Nephron (organoid): ENCODE measurements at regions not wholly inside any gene's neighbourhood (a gene's known extent, or its start where the extent isn't known, plus 50 kb on each side); places are given as distances from the start of the nearest gene placed in this dataset.
"Not testable (repeated sequence)": the region's sequence is repeated elsewhere in the genome, so short reads cannot be mapped to it uniquely, and the experiment has no call there.

Source experiments
- H3K27ac Mint-ChIP-seq, 3 experiments: 2 replicates each; pipeline ENCODE4 v1.8.0; 2020; ENCODE audit warnings: mixed read lengths in 3 of 3, mild to moderate bottlenecking in 2 of 3, moderate library complexity in 1 of 3
- H3K27me3 Mint-ChIP-seq: 2 replicates; pipeline ENCODE4 v1.8.0; 2021; ENCODE audit warnings: low read depth, mild to moderate bottlenecking, moderate library complexity, mixed read lengths
- H3K36me3 Mint-ChIP-seq: 2 replicates; pipeline ENCODE4 v1.8.0; 2020; ENCODE audit warnings: low read depth, mixed read lengths
- H3K4me1 Mint-ChIP-seq: 2 replicates; pipeline ENCODE4 v1.8.0; 2020; ENCODE audit warnings: mixed read lengths
- H3K4me3 Mint-ChIP-seq, 3 experiments: 2 replicates each; pipeline ENCODE4 v1.8.0; 2020; ENCODE audit warnings: mild to moderate bottlenecking in 3 of 3, mixed read lengths in 3 of 3, moderate library complexity in 2 of 3
- H3K9me3 Mint-ChIP-seq: 2 replicates; pipeline ENCODE4 v1.8.0; 2020; ENCODE audit warnings: mixed read lengths
- TF ChIP-seq, protein P1 (sequence below), 3 experiments: fragments of 200-600 bp; sonication (generic); IDR thresholded peaks; one replicate each; pipeline ENCODE4 v1.5.0; 2021; ENCODE audit warnings: antibody characterized with exemption in 3 of 3; ENCODE audit not compliant: unreplicated experiment in 3 of 3

- H3K36me3 Mint-ChIP-seq, result no peaks in the 10 kb centered on the region
- no peaks in the 10 kb centered on the region for H3K27me3 Mint-ChIP-seq
- H3K9me3 Mint-ChIP-seq, result no peaks in the 10 kb centered on the region
- no peak overlapping the region for H3K27ac Mint-ChIP-seq
- no peaks in the 10 kb centered on the region for H3K4me1 Mint-ChIP-seq
- TF ChIP-seq, protein P1, sequence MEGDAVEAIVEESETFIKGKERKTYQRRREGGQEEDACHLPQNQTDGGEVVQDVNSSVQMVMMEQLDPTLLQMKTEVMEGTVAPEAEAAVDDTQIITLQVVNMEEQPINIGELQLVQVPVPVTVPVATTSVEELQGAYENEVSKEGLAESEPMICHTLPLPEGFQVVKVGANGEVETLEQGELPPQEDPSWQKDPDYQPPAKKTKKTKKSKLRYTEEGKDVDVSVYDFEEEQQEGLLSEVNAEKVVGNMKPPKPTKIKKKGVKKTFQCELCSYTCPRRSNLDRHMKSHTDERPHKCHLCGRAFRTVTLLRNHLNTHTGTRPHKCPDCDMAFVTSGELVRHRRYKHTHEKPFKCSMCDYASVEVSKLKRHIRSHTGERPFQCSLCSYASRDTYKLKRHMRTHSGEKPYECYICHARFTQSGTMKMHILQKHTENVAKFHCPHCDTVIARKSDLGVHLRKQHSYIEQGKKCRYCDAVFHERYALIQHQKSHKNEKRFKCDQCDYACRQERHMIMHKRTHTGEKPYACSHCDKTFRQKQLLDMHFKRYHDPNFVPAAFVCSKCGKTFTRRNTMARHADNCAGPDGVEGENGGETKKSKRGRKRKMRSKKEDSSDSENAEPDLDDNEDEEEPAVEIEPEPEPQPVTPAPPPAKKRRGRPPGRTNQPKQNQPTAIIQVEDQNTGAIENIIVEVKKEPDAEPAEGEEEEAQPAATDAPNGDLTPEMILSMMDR (IDR thresholded peaks at IDR 0.05; ENCODE audit: unreplicated experiment in 3 of 3), result no peak
- H3K4me3 Mint-ChIP-seq, result no peak overlapping the region
These were observed 1466.1 kb downstream of the SUCLG1 start for GRCh38 chr2:82992968-82993367.

DNA sequence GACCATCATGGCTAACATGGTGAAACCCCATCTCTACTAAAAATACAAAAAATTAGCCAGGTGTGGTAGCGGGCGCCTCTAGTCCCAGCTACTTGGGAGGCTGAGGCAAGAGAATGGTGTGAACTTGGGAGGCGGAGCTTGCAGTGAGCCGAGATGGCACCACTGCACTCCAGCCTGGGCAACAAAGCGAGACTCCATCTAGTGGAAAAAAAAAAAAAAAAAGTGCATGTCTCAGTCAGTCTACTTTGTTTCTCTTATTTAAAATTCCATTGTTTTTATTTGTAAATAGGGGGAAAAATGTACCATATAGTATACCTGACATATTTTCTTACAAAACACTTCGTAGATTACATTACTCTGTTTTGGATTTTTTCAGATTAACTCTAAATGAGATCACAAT, 1471.4 kb downstream of the SUCLG1 start:
- H3K27ac Mint-ChIP-seq, H3K4me1 Mint-ChIP-seq, H3K4me3 Mint-ChIP-seq, H3K9me3 Mint-ChIP-seq, H3K36me3 Mint-ChIP-seq, H3K27me3 Mint-ChIP-seq: not testable (repeated sequence)

GRCh38 chr2:82986899-82987298, 1472.2 kb downstream of the SUCLG1 start:
- TF ChIP-seq, protein P1 (IDR thresholded peaks at IDR 0.05; ENCODE audit: unreplicated experiment in 3 of 3), result no peak
- Mint-ChIP-seq H3K27ac (no peak overlapping the region), H3K4me3 (no peak overlapping the region), H3K4me1 (no peaks in the 10 kb centered on the region), H3K27me3 (no peaks in the 10 kb centered on the region), H3K9me3 (peaks cover 8% of the 10 kb centered on the region), H3K36me3 (no peaks in the 10 kb centered on the region)

GRCh38 chr2:82985572-82986197, 1473.4 kb downstream of the SUCLG1 start:
- no peaks in the 10 kb centered on the region for H3K27me3 Mint-ChIP-seq
- H3K4me3 Mint-ChIP-seq, result no peak overlapping the region
- no peaks in the 10 kb centered on the region for H3K36me3 Mint-ChIP-seq
- no peaks in the 10 kb centered on the region for H3K4me1 Mint-ChIP-seq
- H3K9me3 Mint-ChIP-seq, result peaks cover 10% of the 10 kb centered on the region
- TF ChIP-seq, protein P1 (IDR thresholded peaks at IDR 0.05; ENCODE audit: unreplicated experiment in 3 of 3), result no peak
- H3K27ac Mint-ChIP-seq, result no peak overlapping the region

DNA sequence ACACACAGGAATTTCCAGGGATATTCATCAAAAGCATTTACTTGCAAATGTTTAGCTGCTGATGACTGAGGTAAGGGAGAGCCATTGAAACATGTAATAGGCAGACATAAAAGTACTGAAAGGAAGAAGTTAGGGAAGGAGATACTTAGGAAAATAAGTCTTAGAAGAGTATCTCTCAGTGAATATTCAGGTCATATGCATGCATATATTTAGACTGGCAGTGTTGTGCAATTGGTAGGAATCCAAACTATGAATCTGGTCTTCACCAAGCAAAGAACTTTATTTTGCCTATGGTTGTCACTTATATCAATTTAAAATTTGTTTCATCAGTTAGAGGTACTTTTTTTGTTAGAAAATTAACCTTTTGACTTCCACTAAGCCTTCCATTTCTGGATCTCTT, 1490.7 kb downstream of the SUCLG1 start:
- no peaks in the 10 kb centered on the region for H3K27me3 Mint-ChIP-seq
- H3K4me1 Mint-ChIP-seq, result no peaks in the 10 kb centered on the region
- no peak overlapping the region for H3K27ac Mint-ChIP-seq
- H3K36me3 Mint-ChIP-seq, result no peaks in the 10 kb centered on the region
- H3K4me3 Mint-ChIP-seq, result no peak overlapping the region
- no peaks in the 10 kb centered on the region for H3K9me3 Mint-ChIP-seq
- TF ChIP-seq, protein P1 (IDR thresholded peaks at IDR 0.05; ENCODE audit: unreplicated experiment in 3 of 3), result no peak

DNA sequence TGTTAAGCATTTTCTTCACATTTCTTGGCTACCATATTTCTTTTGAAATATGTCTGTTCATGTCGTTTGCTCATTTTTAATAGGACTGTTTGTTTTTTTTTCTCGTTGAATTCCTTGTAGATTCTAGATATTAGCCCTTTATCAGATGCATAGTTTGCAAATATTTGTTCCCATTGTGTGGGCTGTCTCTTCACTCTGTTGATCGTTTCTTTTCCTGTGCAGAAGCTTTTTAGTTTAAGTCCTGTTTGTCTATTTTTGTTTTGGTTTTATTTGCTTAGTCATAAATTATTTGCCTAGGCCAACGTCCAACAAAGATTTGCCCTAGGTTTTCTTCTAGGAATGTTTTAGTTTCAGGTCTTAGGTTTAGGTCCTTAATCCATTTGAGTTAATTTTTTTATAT, 1494.7 kb downstream of the SUCLG1 start:
- no peak overlapping the region for H3K27ac Mint-ChIP-seq
- H3K36me3 Mint-ChIP-seq, result no peaks in the 10 kb centered on the region
- TF ChIP-seq, protein P1 (IDR thresholded peaks at IDR 0.05; ENCODE audit: unreplicated experiment in 3 of 3), result no peak
- H3K27me3 Mint-ChIP-seq, result no peaks in the 10 kb centered on the region
- H3K4me1 Mint-ChIP-seq, result no peaks in the 10 kb centered on the region
- H3K9me3 Mint-ChIP-seq, result no peaks in the 10 kb centered on the region
- no peak overlapping the region for H3K4me3 Mint-ChIP-seq
